ENCODE measurements at regions not wholly inside any gene's neighbourhood (a gene's known extent, or its start where the extent isn't known, plus 50 kb on each side); places are given as distances from the start of the nearest gene placed in this dataset.

- no peak for DNase-seq (ENCODE audit: low spot score)
Measured at GRCh38 chr3:86175593-86176444, 815.1 kb downstream of the VGLL3 start.

- DNase-seq (ENCODE audit: low spot score): no peak
Measured at GRCh38 chr3:86175051-86175536, 815.9 kb downstream of the VGLL3 start.

- no peak for DNase-seq (ENCODE audit: low spot score)
Measured at GRCh38 chr3:86173401-86173800, 817.5 kb downstream of the VGLL3 start.

DNA sequence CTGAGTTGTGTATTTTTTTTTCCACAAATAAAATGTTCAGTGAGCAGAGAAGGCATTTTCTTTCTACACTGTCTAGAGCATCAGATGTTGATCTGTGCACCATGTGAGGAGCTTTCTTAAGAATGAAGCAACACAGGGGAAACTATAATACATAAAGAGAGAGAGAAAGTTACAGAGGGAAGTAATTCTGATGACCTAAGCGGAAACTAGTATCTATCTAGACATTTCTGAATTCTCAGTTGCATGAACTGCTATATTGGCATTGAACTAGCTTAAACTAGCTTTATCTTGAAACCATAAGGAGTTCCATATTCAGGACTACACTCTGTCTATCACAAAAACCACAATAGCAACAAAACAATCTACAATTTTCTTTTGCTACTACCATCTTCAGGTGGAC lies 822.4 kb downstream of the VGLL3 start:
- no peak for DNase-seq (ENCODE audit: low spot score)

GRCh38 chr3:86162521-86162920 lies 828.4 kb downstream of the VGLL3 start:
- DNase-seq (ENCODE audit: low spot score): no peak

- DNase-seq (ENCODE audit: low spot score): no peak
Measured at GRCh38 chr3:86161493-86161892, 829.5 kb downstream of the VGLL3 start.

GRCh38 chr3:86152620-86153019 lies 838.3 kb downstream of the VGLL3 start:
- DNase-seq (ENCODE audit: low spot score): no peak

DNA sequence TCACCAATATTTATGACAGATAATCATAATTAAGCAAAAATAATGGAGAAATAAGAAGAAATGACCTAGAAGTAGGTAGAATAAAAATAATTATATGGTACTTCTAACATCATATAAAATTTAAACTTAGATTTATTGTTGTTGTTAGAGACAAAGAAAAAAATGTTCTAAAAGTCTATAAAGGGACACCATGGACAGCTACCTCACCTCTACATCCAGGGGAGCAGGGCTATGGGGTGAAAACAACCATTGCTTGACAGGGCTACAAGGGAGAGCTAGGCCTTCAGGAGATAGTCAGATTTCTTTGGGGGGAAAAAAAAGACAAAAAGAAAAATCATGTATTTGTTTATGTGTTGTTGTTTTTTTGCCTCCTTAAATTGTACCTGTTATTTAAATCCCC lies 841.9 kb downstream of the VGLL3 start:
- no peak for DNase-seq (ENCODE audit: low spot score)

DNA sequence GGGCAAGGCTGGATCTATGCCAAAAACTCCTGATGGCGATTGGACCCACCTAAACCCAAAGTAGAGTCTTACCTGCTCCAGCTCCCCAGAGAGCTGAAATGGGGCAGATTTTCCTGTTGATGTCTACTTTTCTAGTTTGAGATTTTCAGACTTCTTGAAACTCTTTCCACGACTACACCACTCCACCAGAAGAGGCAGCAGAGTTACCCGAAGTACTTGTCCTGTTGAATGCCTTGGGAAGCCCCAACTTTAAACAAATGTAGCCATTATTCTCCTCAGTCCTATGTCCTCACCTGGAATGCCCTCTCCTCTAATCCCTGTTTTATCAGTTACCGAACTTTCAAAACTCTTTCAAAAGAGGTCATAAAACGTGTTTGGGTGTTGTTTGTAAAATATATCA lies 843.8 kb downstream of the VGLL3 start:
- no peak for DNase-seq (ENCODE audit: low spot score)

DNA sequence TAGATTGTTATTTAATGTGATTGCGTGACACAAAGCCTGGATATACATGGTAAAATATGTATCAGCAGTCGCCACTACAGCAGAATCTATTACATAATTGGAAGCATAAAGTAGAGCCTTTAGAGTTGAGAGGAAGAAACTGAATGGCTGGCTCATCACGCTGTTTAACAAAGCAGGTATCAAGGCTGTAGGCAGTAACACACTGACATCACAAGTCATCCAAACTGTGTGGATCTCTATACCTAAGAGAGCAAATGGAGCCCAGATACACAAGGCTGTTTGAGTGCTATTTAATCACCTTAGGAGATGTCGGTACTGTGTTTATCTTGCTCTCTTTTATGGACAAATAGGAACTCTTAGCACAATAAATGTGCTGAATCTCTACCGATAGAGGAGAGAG lies 864.4 kb downstream of the VGLL3 start:
- no peak for DNase-seq (ENCODE audit: low spot score)
